Left lung (tissue), 4 donors: ENCODE measurements at regions not wholly inside any gene's neighbourhood (a gene's known extent, or its start where the extent isn't known, plus 50 kb on each side); places are given as distances from the start of the nearest gene placed in this dataset.
A peak's percentile ranks its signal among the peaks of the same experiment; 100 is the strongest.

Experiments
- ATAC-seq: fragments of 200-7000 bp; cut with Tn5 transposase; one replicate; pipeline ENCODE4 v1.9.1; 2020; ENCODE audit warnings: moderate library complexity
- DNase-seq, 4 donors: peaks; one replicate each; pipeline ENCODE4 v3.0.0-alpha.2; 2013 to 2020
- H3K27ac ChIP-seq, 2 donors: fragments of 200-600 bp; sonication (generic) in 1 of 2; one replicate each; pipeline versions ENCODE4 v1.5.0 to v1.8.0; 2020 to 2021
- H3K27me3 ChIP-seq, 2 donors: fragments of 200-600 bp; sonication (generic) in 1 of 2; one replicate each; pipeline versions ENCODE4 v1.5.0 to v1.8.0; 2020 to 2021
- H3K36me3 ChIP-seq, 2 donors: fragments of 200-600 bp; sonication (generic) in 1 of 2; one replicate each; pipeline versions ENCODE4 v1.5.0 to v1.8.0; 2020 to 2021
- H3K4me1 ChIP-seq, 2 donors: fragments of 200-600 bp; one replicate each; pipeline ENCODE4 v1.8.0; 2021
- H3K4me3 ChIP-seq, 2 donors: fragments of 200-600 bp; sonication (generic) in 1 of 2; one replicate each; pipeline versions ENCODE4 v1.5.0 to v1.8.0; 2020 to 2021; ENCODE audit warnings: mild to moderate bottlenecking in 1 of 2
- H3K9me3 ChIP-seq, 2 donors: fragments of 200-600 bp; sonication (generic) in 1 of 2; one replicate each; pipeline versions ENCODE4 v1.5.0 to v1.8.0; 2020 to 2021
- intact Hi-C, 2 donors: fragments of 100-400 bp; cut with DNase I; formaldehyde crosslinking; loops; one replicate each; pipeline versions ENCODE4 v1.11.2 to v1.14.2; 2022
- TF ChIP-seq, protein P1 (sequence below), 2 donors: fragments of 200-600 bp; sonication (generic) in 1 of 2; IDR thresholded peaks; one replicate each; pipeline versions ENCODE4 v1.5.0 to v1.8.0; 2021; ENCODE audit warnings: antibody characterized with exemption in 2 of 2
- donor health status: DM: no; HTN: yes; CAD: no.
- donor health status: DM: no; HTN: no; CAD: no.

DNA sequence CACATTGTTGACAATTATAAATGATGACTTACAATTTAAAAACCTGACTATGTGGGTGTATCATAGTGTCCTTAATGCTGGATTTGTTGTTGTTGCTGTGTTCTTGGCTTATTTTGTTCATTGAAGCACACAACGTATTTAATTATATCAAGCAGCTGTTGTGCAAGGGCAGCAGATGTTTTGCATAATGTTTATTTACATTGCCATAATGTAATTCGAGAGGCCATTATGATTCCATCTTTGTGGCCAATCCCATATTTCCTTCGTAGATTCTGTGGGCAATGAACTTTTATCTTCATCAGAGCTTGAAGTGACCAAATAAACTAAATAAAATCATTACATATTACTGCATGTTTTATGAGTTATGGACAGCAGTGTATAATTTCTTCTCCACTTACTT lies 422.6 kb upstream of the GALNTL6 start:
- no peak overlapping the region for H3K4me3 ChIP-seq
- no peaks in the 10 kb centered on the region for H3K27me3 ChIP-seq
- no peak for ATAC-seq
- peak in 2 of 4 donors; percentile 68 to 74 for DNase-seq
- H3K27ac ChIP-seq = no peak overlapping the region
- no peaks in the 10 kb centered on the region for H3K4me1 ChIP-seq
- TF ChIP-seq, protein P1, sequence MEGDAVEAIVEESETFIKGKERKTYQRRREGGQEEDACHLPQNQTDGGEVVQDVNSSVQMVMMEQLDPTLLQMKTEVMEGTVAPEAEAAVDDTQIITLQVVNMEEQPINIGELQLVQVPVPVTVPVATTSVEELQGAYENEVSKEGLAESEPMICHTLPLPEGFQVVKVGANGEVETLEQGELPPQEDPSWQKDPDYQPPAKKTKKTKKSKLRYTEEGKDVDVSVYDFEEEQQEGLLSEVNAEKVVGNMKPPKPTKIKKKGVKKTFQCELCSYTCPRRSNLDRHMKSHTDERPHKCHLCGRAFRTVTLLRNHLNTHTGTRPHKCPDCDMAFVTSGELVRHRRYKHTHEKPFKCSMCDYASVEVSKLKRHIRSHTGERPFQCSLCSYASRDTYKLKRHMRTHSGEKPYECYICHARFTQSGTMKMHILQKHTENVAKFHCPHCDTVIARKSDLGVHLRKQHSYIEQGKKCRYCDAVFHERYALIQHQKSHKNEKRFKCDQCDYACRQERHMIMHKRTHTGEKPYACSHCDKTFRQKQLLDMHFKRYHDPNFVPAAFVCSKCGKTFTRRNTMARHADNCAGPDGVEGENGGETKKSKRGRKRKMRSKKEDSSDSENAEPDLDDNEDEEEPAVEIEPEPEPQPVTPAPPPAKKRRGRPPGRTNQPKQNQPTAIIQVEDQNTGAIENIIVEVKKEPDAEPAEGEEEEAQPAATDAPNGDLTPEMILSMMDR (IDR thresholded peaks at IDR 0.05) = no peak
- no peaks in the 10 kb centered on the region for H3K36me3 ChIP-seq
- intact Hi-C loops = no loop called here
- H3K9me3 ChIP-seq = peaks cover 0 to 21% of the 10 kb centered on the region in 2 donors

DNA sequence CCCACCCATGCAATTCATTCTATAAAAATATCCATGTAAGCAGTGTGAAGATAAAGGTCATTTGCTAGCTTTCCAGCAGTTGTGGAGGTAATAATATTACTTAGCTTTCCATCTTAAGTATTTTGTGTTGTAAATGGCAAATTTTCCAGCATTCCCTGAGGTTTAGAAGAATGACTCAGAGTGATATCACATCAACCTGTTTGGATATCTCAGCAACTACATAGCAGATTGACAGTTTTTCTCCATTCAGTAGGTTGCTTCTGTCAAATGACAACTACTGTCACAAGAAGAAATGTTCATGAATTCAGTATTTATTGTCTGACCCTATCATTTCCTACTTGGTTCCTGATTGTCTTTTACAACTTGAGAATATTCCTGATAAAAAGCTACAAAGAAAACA lies 434.9 kb upstream of the GALNTL6 start:
- H3K4me3 ChIP-seq = no peak overlapping the region
- H3K9me3 ChIP-seq = no peaks in the 10 kb centered on the region
- ATAC-seq = no peak
- no peaks in the 10 kb centered on the region for H3K36me3 ChIP-seq
- TF ChIP-seq, protein P1 (IDR thresholded peaks at IDR 0.05) = no peak
- no peaks in the 10 kb centered on the region for H3K27me3 ChIP-seq
- no peak overlapping the region for H3K27ac ChIP-seq
- no peak for DNase-seq
- intact Hi-C loops = no loop called here
- H3K4me1 ChIP-seq = no peaks in the 10 kb centered on the region

DNA sequence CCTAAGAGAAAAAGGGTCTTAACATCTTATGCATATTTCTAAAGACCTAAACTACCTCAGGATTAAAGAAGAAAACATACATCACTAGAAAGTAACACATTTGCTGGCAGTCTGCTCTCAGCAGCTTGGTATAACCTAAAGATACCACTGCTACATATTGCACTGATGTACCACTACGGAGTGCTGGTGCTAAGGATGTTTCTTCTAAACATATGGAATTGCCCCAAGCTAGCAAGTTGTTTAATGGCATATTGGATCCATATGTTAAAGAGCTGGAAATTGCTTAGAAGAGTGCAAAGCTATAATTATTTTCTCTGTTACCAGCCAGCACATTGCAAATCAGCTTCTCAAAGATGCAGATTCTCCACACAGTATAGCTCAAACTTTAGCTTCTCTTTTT lies 436.5 kb upstream of the GALNTL6 start:
- DNase-seq (no peak), ATAC-seq (no peak)
- H3K27ac ChIP-seq = no peak overlapping the region
- H3K4me3 ChIP-seq = no peak overlapping the region
- intact Hi-C loops = no loop called here
- no peaks in the 10 kb centered on the region for H3K36me3 ChIP-seq
- H3K27me3 ChIP-seq = no peaks in the 10 kb centered on the region
- H3K4me1 ChIP-seq = no peaks in the 10 kb centered on the region
- TF ChIP-seq, protein P1 (IDR thresholded peaks at IDR 0.05) = no peak
- H3K9me3 ChIP-seq = no peaks in the 10 kb centered on the region

DNA sequence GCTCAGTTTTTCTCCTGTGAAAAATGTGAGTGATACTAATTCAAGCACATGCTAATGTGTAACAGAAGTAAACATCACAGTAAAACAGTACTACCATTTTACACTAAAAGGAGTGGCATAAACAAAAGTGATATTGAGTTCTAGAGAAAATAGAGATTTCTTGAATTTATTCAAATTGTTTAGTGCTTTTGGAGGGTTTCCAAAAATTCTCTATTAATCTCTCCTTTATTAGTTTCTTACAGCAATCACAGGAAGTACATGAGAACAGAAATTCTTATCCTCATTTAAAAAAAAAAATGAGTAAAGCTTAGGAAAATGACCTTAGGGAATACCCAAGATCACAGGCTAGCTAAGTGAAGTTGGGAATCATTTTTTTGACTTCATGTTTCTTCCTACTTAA lies 459.7 kb upstream of the GALNTL6 start:
- ATAC-seq (no peak), DNase-seq (no peak)
- Histone ChIP-seq H3K4me1 (no peaks in the 10 kb centered on the region), H3K27me3 (no peaks in the 10 kb centered on the region), H3K36me3 (no peaks in the 10 kb centered on the region), H3K4me3 (no peak overlapping the region), H3K27ac (no peak overlapping the region), H3K9me3 (peaks cover 0 to 11% of the 10 kb centered on the region in 2 donors)
- TF ChIP-seq, protein P1 (IDR thresholded peaks at IDR 0.05) = no peak
- intact Hi-C loops = no loop called here

DNA sequence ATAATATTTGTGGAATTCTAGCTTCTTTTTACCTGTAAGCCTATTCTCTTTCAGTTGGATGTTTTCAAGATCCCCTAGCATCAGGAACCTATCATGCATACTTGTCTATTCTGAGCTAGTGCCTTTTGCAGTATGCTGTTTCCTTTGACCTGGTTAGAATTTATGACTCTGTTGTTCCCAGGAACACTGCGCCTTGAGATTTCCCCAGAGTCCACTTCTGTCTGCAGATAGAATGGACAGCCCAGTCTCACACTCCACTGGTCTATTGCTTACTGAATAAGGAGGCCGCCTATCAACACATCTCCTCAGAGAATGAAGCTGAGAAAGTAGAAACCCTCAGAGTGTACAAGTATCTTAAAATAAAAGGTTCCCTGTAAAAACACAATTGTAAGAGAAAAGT lies 465.1 kb upstream of the GALNTL6 start:
- no peaks in the 10 kb centered on the region for H3K4me1 ChIP-seq
- H3K27ac ChIP-seq = no peak overlapping the region
- no peak overlapping the region for H3K4me3 ChIP-seq
- TF ChIP-seq, protein P1 (IDR thresholded peaks at IDR 0.05) = no peak
- no peaks in the 10 kb centered on the region for H3K27me3 ChIP-seq
- H3K36me3 ChIP-seq = no peaks in the 10 kb centered on the region
- intact Hi-C loops = no loop called here
- ATAC-seq (no peak), DNase-seq (no peak)
- H3K9me3 ChIP-seq = no peaks in the 10 kb centered on the region
